Kidney epithelial cell (primary cell): ENCODE measurements at regions not wholly inside any gene's neighbourhood (a gene's known extent, or its start where the extent isn't known, plus 50 kb on each side); places are given as distances from the start of the nearest gene placed in this dataset.

Source experiments
- DNase-seq: peaks from one replicate; pipeline ENCODE4 v3.0.0-alpha.2; 2010; ENCODE audit warnings: low read depth
- H3K27me3 ChIP-seq: 2 replicates; pipeline ENCODE4 v1.6.0; 2011; ENCODE audit warnings: low read length; ENCODE audit not compliant: control insufficient read depth, insufficient read depth
- H3K36me3 ChIP-seq: 2 replicates; pipeline ENCODE4 v1.5.1; 2011; ENCODE audit warnings: low read length; ENCODE audit not compliant: control insufficient read depth, insufficient read depth
- H3K4me3 ChIP-seq: 2 replicates; pipeline ENCODE4 v1.5.1; 2011; ENCODE audit warnings: low read depth, mild to moderate bottlenecking, control low read depth, low read length
- CTCF ChIP-seq: IDR thresholded peaks from 2 replicates; pipeline ENCODE4 v1.5.1; 2011; ENCODE audit warnings: mild to moderate bottlenecking, moderate library complexity, low read length, control low read depth, inconsistent platforms; ENCODE audit not compliant: insufficient read depth, poor library complexity, severe bottlenecking

GRCh38 chr4:20618731-20619130, 81.5 kb upstream of the PACRGL start:
- TF ChIP-seq CTCF = no peak
- DNase-seq = no peak
- no peaks in the 10 kb centered on the region for H3K27me3 ChIP-seq
- no peaks in the 10 kb centered on the region for H3K36me3 ChIP-seq
- no peak overlapping the region for H3K4me3 ChIP-seq

DNA sequence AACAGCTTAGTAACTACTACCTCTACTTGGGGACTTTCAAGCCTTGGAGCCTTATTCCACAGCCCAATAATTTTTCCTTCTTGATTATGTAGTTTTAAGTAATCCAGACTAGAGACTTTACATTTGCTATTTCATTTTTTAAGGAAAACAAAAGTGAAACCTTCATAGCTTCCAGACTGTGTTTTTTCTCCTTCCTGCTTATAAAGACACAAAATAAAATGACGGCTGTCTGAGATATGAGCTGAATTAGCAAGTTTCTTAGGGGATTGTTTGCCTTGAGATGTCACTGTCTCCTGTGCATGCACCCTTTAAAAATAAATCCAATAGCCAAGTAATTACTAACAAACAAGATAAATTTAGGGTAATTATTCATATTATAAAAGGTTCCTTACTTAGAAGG, 78.8 kb upstream of the PACRGL start:
- no peak for DNase-seq
- no peaks in the 10 kb centered on the region for H3K27me3 ChIP-seq
- no peak for TF ChIP-seq CTCF
- no peaks in the 10 kb centered on the region for H3K36me3 ChIP-seq
- H3K4me3 ChIP-seq = no peak overlapping the region

GRCh38 chr4:20622701-20623100, 77.6 kb upstream of the PACRGL start:
- no peaks in the 10 kb centered on the region for H3K27me3 ChIP-seq
- H3K4me3 ChIP-seq = no peak overlapping the region
- no peak for DNase-seq
- no peak for TF ChIP-seq CTCF
- H3K36me3 ChIP-seq = no peaks in the 10 kb centered on the region

DNA sequence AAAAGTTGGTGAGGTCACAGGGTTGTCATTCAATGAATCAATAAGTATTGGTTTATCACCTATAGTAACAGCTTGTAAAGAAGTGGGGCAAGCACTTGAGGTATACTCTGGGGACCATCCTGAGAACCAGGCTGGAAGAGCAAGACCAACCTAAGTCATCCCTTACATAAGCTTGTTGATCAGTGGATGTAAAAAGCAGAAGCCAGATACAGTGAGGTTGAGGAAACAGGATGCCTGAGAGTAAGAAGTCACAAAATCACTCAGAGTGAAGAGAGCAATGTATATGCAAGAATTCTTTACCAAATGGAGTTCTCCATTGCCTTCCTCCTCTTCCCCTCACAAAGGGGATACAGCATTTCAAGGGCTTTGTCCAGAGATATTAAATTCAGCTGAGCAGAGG, 76.3 kb upstream of the PACRGL start:
- Histone ChIP-seq H3K36me3 (no peaks in the 10 kb centered on the region), H3K27me3 (no peaks in the 10 kb centered on the region), H3K4me3 (no peak overlapping the region)
- no peak for DNase-seq
- TF ChIP-seq CTCF = no peak

- no peak for DNase-seq
- TF ChIP-seq CTCF = no peak
- H3K27me3 ChIP-seq = no peaks in the 10 kb centered on the region
- H3K4me3 ChIP-seq = no peak overlapping the region
- H3K36me3 ChIP-seq = no peaks in the 10 kb centered on the region
Observed at GRCh38 chr4:20624793-20625374, 75.4 kb upstream of the PACRGL start.

DNA sequence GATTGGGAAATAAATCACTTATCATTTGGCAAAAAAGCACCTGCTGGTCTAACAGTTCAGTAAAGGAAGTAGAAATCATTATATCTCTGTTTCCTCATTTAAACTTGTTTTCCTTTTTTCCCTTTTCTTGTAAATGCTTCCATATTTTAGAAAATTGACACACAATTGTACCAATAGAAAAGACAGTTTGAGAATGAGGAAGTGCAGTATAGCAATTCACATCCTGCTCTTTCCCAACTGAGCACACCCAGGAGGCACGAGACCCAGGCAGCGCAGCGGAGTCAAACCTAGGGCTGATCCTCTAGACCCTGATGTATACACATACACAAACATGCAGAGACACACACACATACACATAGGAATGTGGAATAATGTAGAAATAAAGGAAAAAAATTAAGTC, 74.8 kb upstream of the PACRGL start:
- no peak for TF ChIP-seq CTCF
- DNase-seq = no peak
- H3K36me3 ChIP-seq = no peaks in the 10 kb centered on the region
- no peak overlapping the region for H3K4me3 ChIP-seq
- no peaks in the 10 kb centered on the region for H3K27me3 ChIP-seq
